Heart left ventricle (tissue), 13 donors: ENCODE measurements at regions not wholly inside any gene's neighbourhood (a gene's known extent, or its start where the extent isn't known, plus 50 kb on each side); places are given as distances from the start of the nearest gene placed in this dataset.

Experiments
- CTCF ChIP-seq, 12 donors: fragments of 200-600 bp; sonication (generic) in 4 of 12; IDR thresholded peaks; one replicate each; pipeline versions ENCODE4 v1.5.0 to v1.8.0; 2018 to 2022; ENCODE audit warnings: antibody characterized with exemption in 12 of 12, mild to moderate bottlenecking in 5 of 12
- POLR2A ChIP-seq, 2 donors: fragments of 450-650 bp; IDR thresholded peaks; one replicate each; pipeline ENCODE4 v1.6.1; 2017; ENCODE audit warnings: antibody characterized with exemption in 2 of 2, mild to moderate bottlenecking in 2 of 2, moderate library complexity in 2 of 2
- donor health status: ischemic (EF 13 %, LVEDD 7.1; RV severe dilation, severe dysfunction).
- donor health status: DM: no; HTN: yes; CAD: no.
- donor health status: DM: no; HTN: no; CAD: no.
- donor health status: ischemic (EF 25% LVEDD 6.9; RV normal size, moderate dysfunction).
- donor health status: ischemic (EF 25% LVEDD 5.7; RV mildly dilated, moderate dysfunction).
- donor health status: ischemic (EF 35%, LVEDD 5.7; RV mildly dilated, moderate dysfunction).
- donor health status: nonischemic (EF 11% LVEDD 7.7; RV severe dilation, severe dysfunction).
- donor health status: DM: yes; HTN: yes; CAD: no.
- donor health status: PGD.
- donor health status: ischemic (EF 29% LVEDD 5.4; RV normal size, mild dysfunction).
- donor health status: nonischemic (EF 23%, LVEDD 6.1; RV moderate dilation, normal function).

- TF ChIP-seq POLR2A (IDR thresholded peaks at IDR 0.05) (no peak), CTCF (IDR thresholded peaks at IDR 0.05) (no peak)
Observed at GRCh38 chr1:8083739-8084484, 57.8 kb upstream of the ERRFI1 start.
